ENCODE measurements at regions not wholly inside any gene's neighbourhood (a gene's known extent, or its start where the extent isn't known, plus 50 kb on each side); places are given as distances from the start of the nearest gene placed in this dataset.
A peak's percentile ranks its signal among the peaks of the same experiment; 100 is the strongest.

GRCh38 chr2:176648700-176649297 lies 379.6 kb downstream of the MTX2 start:
- Histone ChIP-seq H3K4me3 (ENCODE audit: low read depth, low read length) (no peak overlapping the region), H3K27me3 (replicated peaks) (peaks cover 9% of the 10 kb centered on the region), H3K36me3 (replicated peaks) (no peaks in the 10 kb centered on the region), H3K27ac (no peak overlapping the region)
- in situ Hi-C loops (cut with HindIII; ENCODE audit: low pct_ligation_motif_present, low sequenced_read_pairs) = loop anchor here (25.0 kb wide), 1 partner anchor 511 kb away; the partner anchor contains the start of gene HOXD8
- DNase-seq = no peak
- TF ChIP-seq, protein P1, sequence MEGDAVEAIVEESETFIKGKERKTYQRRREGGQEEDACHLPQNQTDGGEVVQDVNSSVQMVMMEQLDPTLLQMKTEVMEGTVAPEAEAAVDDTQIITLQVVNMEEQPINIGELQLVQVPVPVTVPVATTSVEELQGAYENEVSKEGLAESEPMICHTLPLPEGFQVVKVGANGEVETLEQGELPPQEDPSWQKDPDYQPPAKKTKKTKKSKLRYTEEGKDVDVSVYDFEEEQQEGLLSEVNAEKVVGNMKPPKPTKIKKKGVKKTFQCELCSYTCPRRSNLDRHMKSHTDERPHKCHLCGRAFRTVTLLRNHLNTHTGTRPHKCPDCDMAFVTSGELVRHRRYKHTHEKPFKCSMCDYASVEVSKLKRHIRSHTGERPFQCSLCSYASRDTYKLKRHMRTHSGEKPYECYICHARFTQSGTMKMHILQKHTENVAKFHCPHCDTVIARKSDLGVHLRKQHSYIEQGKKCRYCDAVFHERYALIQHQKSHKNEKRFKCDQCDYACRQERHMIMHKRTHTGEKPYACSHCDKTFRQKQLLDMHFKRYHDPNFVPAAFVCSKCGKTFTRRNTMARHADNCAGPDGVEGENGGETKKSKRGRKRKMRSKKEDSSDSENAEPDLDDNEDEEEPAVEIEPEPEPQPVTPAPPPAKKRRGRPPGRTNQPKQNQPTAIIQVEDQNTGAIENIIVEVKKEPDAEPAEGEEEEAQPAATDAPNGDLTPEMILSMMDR (IDR thresholded peaks at IDR 0.05; ENCODE audit: low read depth, low read length, missing control alignments) = no peak

GRCh38 chr2:176650104-176650837 lies 381.0 kb downstream of the MTX2 start:
- DNase-seq = no peak
- no peaks in the 10 kb centered on the region for H3K36me3 ChIP-seq (replicated peaks)
- peaks cover 9% of the 10 kb centered on the region for H3K27me3 ChIP-seq (replicated peaks)
- TF ChIP-seq, protein P1 (IDR thresholded peaks at IDR 0.05; ENCODE audit: low read depth, low read length, missing control alignments) = no peak
- no peak overlapping the region for H3K4me3 ChIP-seq (ENCODE audit: low read depth, low read length)
- in situ Hi-C loops (cut with HindIII; ENCODE audit: low pct_ligation_motif_present, low sequenced_read_pairs) = loop anchor here (25.0 kb wide), 1 partner anchor 487 kb away; no protein-coding TSS in a partner anchor
- H3K27ac ChIP-seq = no peak overlapping the region

DNA sequence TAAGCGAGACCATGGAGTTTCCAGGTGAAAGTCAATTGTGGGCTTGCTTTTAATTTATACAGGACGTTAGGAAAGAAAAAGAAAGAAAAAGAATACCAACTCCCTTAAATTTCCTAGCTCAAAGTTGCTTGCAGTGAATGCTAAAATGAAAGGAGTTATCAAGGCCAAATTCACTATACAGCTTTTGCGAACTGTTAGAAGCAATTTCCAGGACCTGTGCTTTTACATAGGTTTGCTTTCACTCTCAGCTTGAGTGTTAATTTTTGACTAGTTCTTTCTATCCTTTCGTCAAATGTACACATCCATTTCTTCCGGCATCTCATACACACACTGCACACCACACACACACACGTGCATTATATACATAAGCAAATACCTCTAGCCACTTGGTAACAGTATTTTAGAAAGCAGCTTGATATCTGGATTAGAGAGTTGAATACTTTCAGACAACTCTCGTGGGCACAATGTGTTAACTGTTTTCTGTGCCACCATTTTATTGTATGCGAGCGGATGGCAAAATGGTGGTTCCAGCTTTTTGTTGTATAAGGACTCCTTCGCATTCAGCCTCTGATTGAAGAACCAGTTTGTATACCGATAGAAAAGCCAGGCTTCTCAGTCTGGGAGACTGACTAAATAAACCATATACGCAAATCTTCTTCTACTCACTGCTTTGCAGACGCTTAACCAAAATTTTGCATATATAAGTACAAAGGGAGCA lies 381.8 kb downstream of the MTX2 start:
- in situ Hi-C loops (cut with HindIII; ENCODE audit: low pct_ligation_motif_present, low sequenced_read_pairs) = loop anchor here (25.0 kb wide), 1 partner anchor 486 kb away; no protein-coding TSS in a partner anchor
- H3K4me3 ChIP-seq (ENCODE audit: low read depth, low read length) = no peak overlapping the region
- DNase-seq = no peak
- TF ChIP-seq, protein P1 (IDR thresholded peaks at IDR 0.05; ENCODE audit: low read depth, low read length, missing control alignments) = no peak
- H3K27me3 ChIP-seq (replicated peaks) = peaks cover 3% of the 10 kb centered on the region
- H3K36me3 ChIP-seq (replicated peaks) = no peaks in the 10 kb centered on the region
- no peak overlapping the region for H3K27ac ChIP-seq

DNA sequence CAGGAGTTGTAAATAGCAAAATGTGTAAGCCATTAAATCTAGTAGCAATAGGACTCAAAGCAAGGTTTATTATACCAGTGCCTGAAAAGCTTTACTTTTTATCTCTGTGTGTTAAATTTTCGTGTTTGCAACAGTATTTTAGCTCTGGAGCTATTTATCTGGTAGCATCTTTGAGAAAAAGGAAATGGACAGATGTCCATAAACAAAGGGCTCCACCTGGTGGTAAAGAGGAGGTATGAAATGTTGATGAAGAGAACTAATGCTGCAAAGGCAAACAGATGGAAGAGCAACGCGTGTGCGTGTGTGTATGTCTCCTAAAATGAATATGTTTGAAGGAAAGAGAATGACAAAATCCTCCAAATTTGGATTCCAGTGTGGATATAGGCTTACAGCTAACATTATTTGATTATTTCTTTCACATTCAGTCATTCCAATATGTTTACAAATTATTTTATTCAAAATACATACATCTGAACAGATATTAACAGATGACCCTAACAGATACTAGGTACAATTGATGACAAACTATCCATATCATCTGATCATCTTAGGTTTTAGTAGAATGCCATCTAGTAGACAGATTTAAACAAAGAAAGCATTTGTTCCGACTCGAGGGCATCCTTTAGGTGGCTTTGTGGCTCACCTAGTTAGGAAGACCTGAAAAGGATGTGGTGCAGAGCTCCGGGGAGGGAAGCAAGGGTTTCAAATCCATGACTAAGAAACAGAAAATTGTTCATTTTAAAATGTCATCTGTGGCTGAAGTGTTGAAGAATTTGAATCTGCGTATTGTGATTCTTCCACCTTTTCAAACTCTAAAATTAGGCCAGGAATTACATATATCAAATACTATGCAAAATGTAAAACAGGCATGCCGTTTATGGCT lies 383.3 kb downstream of the MTX2 start:
- TF ChIP-seq, protein P1 (IDR thresholded peaks at IDR 0.05; ENCODE audit: low read depth, low read length, missing control alignments) = peak; percentile 71
- peaks cover 2% of the 10 kb centered on the region for H3K27me3 ChIP-seq (replicated peaks)

More for the DNA sequence above, 383.3 kb downstream of the MTX2 start:
- no peak overlapping the region for H3K4me3 ChIP-seq (ENCODE audit: low read depth, low read length)
- no peaks in the 10 kb centered on the region for H3K36me3 ChIP-seq (replicated peaks)
- in situ Hi-C loops (cut with HindIII; ENCODE audit: low pct_ligation_motif_present, low sequenced_read_pairs) = loop anchor here (25.0 kb wide), 1 partner anchor 485 kb away; no protein-coding TSS in a partner anchor
- peak; percentile 51 for DNase-seq
- H3K27ac ChIP-seq = no peak overlapping the region
